ENCODE measurements at regions not wholly inside any gene's neighbourhood (a gene's known extent, or its start where the extent isn't known, plus 50 kb on each side); places are given as distances from the start of the nearest gene placed in this dataset.

- Histone ChIP-seq H3K27ac (ENCODE audit: low read depth, low read length) (no peak overlapping the region), H3K56ac (replicated peaks; ENCODE audit: insufficient read length, low read depth, low read length) (no peak overlapping the region), H2AK5ac (ENCODE audit: low read depth, low read length) (no peak overlapping the region), H4K8ac (ENCODE audit: extremely low read depth, insufficient read depth, low read length) (no peak overlapping the region), H3K79me1 (ENCODE audit: low read depth, low read length) (no peaks in the 10 kb centered on the region), H3K4me1 (replicated peaks in 1 of 4; ENCODE audit: control insufficient read depth in 3 of 4, insufficient read depth in 4 of 4, low read length in 3 of 4) (no peaks in the 10 kb centered on the region), H3K79me2 (ENCODE audit: control insufficient read depth in 1 of 2, insufficient read depth in 2 of 2, low read length in 2 of 2) (no peaks in the 10 kb centered on the region), H2BK15ac (ENCODE audit: low read length) (no peak overlapping the region), H3K4me2 (ENCODE audit: insufficient read depth in 1 of 2, low read depth in 2 of 2, low read length in 2 of 2) (no peak overlapping the region), H2BK5ac (ENCODE audit: low read depth, low read length) (no peak overlapping the region), H4K91ac (replicated peaks; ENCODE audit: insufficient read length, low read length) (no peak overlapping the region), H2AFZ (ENCODE audit: low read length) (no peak overlapping the region), H2BK12ac (ENCODE audit: low read depth, low read length) (no peak overlapping the region), H3K4me3 (ENCODE audit: extremely low read depth in 1 of 4, insufficient read depth in 2 of 4, low read depth in 3 of 4, low read length in 4 of 4) (no peak overlapping the region), H3K18ac (ENCODE audit: extremely low read depth, low read length) (no peak overlapping the region), H3K9ac (replicated peaks in 1 of 4; ENCODE audit: extremely low read depth in 1 of 4, low read depth in 3 of 4, low read length in 3 of 4) (no peak overlapping the region), H3K36me3 (ENCODE audit: control insufficient read depth in 2 of 4, insufficient read depth in 4 of 4, low read length in 3 of 4) (no peaks in the 10 kb centered on the region), H2BK120ac (replicated peaks; ENCODE audit: low read depth, low read length) (no peak overlapping the region), H3K27me3 (replicated peaks in 1 of 4; ENCODE audit: control insufficient read depth in 3 of 4, extremely low read depth in 1 of 4, insufficient read depth in 3 of 4, low read length in 3 of 4) (no peaks in the 10 kb centered on the region), H4K20me1 (replicated peaks in 1 of 2; ENCODE audit: control insufficient read depth in 1 of 2, insufficient read depth in 2 of 2, low read length in 2 of 2) (no peaks in the 10 kb centered on the region), H3K23ac (ENCODE audit: insufficient read length) (no peak overlapping the region), H4K5ac (ENCODE audit: insufficient read length, low read depth, low read length) (no peak overlapping the region), H3K23me2 (ENCODE audit: low read depth, low read length) (no peaks in the 10 kb centered on the region), H3K9me3 (ENCODE audit: insufficient read depth in 2 of 2, low read depth in 1 of 2, low read length in 1 of 2) (no peaks in the 10 kb centered on the region), H3K14ac (ENCODE audit: insufficient read length) (no peak overlapping the region), H2BK20ac (ENCODE audit: low read length) (no peak overlapping the region), H3K4ac (replicated peaks; ENCODE audit: insufficient read length, low read depth, low read length) (no peak overlapping the region)
- 98% methylated on average over 4 of the region's 4 CpGs; no CpG with 5 or more reads in 1 of the 2 experiments for WGBS, 2 experiments (ENCODE audit: extremely low coverage in 1 of 2, insufficient coverage in 1 of 2, insufficient read length in 1 of 2, insufficient replicate concordance in 2 of 2, low coverage in 1 of 2, low lambda C conversion rate in 2 of 2, missing lambda C conversion rate in 1 of 2)
- ChIA-PET POLR2A (ENCODE audit: partially characterized antibody) (no interaction called here), CTCF (ENCODE audit: partially characterized antibody) (interaction anchor here (0.6 to 1.2 kb wide), 3 partner anchors 12 to 690 kb away, joined by 3 read pairs; no protein-coding TSS in a partner anchor)
- FAIRE-seq (no peak), DNase-seq (ENCODE audit: low read depth in 1 of 2, low spot score in 2 of 2) (no peak)
- TF ChIP-seq BCL11A (IDR thresholded peaks at IDR 0.05; ENCODE audit: low read depth in 2 of 2, low read length in 2 of 2): no peak
- no peak for TF ChIP-seq RFX5 (IDR thresholded peaks at IDR 0.05; ENCODE audit: borderline replicate concordance, low read depth, low read length)
- no peak for TF ChIP-seq CHD2 (IDR thresholded peaks at IDR 0.05; ENCODE audit: low read length)
- TF ChIP-seq SAP30 (IDR thresholded peaks at IDR 0.05; ENCODE audit: insufficient read depth, insufficient replicate concordance, low read length): no peak
- TF ChIP-seq SIN3A (conservative IDR thresholded peaks at IDR 0.05 in 1 of 2, IDR thresholded peaks at IDR 0.05 in 1 of 2; ENCODE audit: low read depth in 1 of 2, low read length in 2 of 2): no peak
- TF ChIP-seq TCF12 (IDR thresholded peaks at IDR 0.05; ENCODE audit: low read depth, low read length): no peak
- no peak for TF ChIP-seq PHF8 (conservative IDR thresholded peaks at IDR 0.05; ENCODE audit: low read depth, low read length)
- no peak for TF ChIP-seq YY1 (IDR thresholded peaks at IDR 0.05; ENCODE audit: low read depth, low read length)
- no peak for TF ChIP-seq KDM1A (IDR thresholded peaks at IDR 0.05; ENCODE audit: borderline replicate concordance, low read length)
- TF ChIP-seq, protein P1, sequence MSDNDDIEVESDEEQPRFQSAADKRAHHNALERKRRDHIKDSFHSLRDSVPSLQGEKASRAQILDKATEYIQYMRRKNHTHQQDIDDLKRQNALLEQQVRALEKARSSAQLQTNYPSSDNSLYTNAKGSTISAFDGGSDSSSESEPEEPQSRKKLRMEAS (IDR thresholded peaks at IDR 0.05): no peak
- TF ChIP-seq GABPA (IDR thresholded peaks at IDR 0.05; ENCODE audit: borderline replicate concordance, insufficient read depth, low read length): no peak
- no peak for TF ChIP-seq TEAD4 (IDR thresholded peaks at IDR 0.05; ENCODE audit: low read depth, low read length)
- no peak for TF ChIP-seq TBP (IDR thresholded peaks at IDR 0.05; ENCODE audit: low read depth, low read length)
- TF ChIP-seq BACH1 (IDR thresholded peaks at IDR 0.05; ENCODE audit: low read length): no peak
- TF ChIP-seq, protein P2, sequence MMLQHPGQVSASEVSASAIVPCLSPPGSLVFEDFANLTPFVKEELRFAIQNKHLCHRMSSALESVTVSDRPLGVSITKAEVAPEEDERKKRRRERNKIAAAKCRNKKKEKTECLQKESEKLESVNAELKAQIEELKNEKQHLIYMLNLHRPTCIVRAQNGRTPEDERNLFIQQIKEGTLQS (IDR thresholded peaks at IDR 0.05; ENCODE audit: insufficient read depth, low read depth, low read length): no peak
Observed at GRCh38 chr4:114163051-114163450, 183.6 kb upstream of the ARSJ start.

Data from H1 (cell line).